Limb (tissue), 2 donors: ENCODE measurements at regions not wholly inside any gene's neighbourhood (a gene's known extent, or its start where the extent isn't known, plus 50 kb on each side); places are given as distances from the start of the nearest gene placed in this dataset.
"Not testable (repeated sequence)": the region's sequence is repeated elsewhere in the genome, so short reads cannot be mapped to it uniquely, and the experiment has no call there.

Experiments
- DNase-seq, 2 donors: peaks; one replicate each; pipeline ENCODE4 v3.0.0-alpha.2; 2016; ENCODE audit errors: extremely low spot score in 2 of 2

DNA sequence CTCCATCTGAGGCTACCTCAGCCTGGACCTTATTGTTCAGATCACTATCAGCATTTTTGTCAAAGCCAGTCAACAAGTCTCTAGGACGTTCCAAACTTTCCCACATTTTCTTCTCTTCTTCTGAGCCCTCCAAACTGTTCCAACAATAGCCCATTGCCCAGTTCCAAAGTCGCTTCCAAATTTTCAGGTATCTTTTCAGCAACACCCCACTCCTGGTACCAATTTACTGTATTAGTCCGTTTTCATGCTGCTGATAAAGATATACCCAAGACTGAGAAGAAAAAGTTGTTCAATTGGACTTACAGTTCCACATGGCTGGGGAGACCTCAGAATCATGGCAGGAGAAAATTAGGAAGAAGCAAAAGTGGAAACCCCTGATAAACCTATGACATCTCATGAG, 495.3 kb upstream of the NCAM2 start:
- not testable (repeated sequence) for DNase-seq

DNA sequence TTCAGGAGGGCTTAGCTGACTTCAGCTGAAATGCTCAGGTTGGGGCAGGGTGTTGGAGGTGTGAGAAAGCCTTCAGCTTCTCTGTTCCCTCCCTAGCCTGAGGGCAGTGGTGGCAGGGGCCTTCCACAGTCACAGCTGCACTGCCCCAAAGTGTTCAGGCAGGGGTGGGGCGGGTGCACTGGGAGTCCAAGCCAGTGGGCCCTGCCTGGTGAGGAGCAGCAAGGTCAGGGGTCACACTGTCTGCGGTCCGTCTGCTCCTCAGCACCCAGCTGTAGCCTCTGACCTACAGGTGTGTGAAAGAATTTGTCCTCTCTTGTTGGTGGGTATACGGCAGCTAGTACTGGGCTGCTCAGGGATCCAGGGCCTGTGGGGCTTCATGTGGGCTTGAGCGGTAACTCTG, 490.4 kb upstream of the NCAM2 start:
- DNase-seq, result no peak

DNA sequence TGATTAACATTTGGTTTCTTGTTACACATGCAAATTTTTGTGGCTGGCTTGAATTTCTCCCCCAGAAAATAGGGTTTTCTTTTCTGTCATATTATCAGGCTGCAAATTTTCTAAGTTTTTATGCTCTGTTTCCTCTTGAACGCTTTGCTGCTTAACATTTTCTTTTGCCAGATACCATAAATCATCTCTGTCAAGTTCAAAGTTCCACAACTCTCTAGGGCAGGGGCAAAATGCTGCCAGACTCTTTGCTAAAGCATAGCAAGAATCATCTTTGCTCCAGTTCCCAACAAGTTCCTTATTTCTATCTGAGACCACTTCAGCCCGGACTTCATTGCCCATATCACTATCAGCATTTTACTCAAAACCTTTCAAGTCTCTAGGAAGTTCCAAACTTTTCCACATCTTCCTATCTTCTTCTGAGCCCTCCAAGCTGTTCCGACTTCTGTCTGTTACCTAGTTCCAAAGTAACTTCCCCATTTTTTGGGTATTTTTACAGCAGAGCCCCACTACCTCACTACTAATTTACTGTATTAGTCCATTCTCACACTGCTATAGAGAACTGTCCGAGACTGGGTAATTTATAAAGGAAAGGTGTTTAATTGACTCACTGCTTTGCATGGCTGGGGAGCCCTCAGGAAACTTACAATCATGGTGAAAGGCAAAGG, 486.9 kb upstream of the NCAM2 start:
- no peak for DNase-seq

DNA sequence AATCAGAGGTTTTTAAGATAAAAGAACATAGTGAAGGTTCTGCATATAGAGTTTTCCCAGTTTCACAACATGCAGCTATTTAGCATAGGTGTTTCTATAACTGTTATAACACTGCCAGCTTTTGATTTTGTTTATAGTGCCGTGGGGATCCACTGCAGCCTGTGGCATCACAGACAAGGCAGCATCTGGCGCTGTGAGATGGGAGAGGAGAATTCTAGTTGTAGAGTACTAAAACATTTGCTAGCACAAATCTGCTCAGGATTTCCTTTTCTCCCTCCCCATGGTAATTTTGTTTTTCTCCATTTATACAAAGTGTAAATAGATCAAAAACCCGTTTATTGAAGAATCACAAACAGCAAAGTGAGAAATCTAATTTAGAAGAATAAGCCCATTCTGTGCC, 482.8 kb upstream of the NCAM2 start:
- DNase-seq, result no peak

DNA sequence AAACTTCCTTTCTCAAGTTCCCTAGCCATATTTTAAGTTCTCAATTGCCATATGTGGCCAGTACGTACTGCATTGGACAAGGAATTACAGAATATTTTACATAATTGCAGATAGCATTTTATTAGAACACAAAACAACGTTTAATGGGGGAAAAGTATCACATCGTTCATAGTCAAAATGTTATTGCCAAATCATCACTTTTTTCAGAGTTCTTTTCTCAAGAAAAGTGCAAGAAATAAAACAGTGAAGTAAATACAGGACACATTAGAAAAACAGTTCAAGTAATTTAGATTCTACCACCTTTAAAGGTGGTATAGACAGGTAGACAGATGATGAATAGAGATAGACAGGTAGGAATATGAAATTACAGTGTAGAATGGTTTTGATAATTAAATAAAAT, 479.1 kb upstream of the NCAM2 start:
- no peak for DNase-seq

DNA sequence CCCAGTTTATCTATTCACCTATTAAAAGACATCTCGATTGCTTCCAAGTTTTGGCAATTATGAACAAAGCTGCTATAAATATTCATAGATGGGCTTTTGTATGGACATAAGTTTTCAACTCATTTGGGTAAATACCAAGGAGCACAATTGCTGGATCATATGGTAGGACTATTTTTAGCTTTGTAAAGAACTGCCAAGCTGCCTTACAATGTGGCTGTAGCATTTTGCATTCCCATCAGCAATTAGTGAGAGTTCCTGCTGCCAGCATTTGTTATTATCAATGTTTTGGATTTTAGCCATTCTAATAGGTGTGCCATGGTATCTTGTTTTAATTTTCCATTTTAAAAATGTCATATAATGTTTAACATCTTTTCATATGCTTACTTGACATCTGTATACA, 475.6 kb upstream of the NCAM2 start:
- no peak for DNase-seq

DNA sequence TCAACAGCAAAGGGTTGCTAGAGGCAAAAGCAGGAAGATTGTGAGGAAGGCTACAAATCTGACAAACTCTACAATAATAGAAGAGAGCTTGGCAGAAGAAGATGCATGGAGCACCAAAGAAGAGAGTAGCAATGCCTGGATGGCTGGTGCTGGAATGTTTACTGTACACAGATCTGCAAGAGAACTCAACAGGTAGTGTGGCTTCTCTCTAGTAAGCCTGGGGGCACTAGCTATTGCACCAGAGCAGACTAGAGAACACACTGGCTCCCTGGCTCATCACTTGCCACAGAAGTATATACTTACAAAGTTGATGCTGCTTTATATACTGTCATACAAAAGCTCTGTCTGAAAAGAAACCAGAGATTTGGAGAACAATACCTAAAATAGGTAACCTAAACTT, 475.0 kb upstream of the NCAM2 start:
- no peak for DNase-seq

DNA sequence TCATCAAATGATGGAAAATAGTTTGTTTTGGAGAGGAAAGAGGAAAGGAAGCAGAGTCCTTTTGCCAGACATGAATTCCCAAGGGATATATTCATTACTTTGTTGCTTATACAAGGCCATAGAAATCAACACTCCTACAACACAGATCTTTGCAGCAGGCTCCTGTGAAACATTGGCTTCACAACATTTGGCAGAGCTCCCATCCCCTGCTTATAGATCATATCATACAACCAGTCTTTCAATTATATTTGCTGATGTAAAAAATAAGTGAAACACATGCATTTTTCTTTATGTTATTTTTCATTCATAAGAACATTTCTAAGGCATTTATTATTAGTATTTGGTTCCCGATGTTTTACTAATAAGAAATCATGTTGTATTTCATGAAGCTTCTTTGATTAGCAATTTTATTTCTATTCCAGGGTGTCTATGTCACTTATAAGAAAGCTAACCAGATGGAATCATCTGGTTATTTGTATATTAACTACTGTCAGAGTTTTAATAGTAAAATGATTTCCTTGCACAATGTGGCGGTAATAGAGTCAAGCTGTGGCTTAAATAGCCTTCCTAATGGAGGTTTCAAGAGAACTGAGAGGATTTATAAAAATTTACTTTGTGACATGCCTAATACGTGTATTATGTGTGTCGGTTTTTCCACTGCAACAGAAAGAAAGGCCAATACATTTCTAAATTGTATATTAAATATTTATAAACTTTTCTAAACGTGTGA, 470.3 kb upstream of the NCAM2 start:
- peak in 1 of 2 donors; percentile 30 for DNase-seq

DNA sequence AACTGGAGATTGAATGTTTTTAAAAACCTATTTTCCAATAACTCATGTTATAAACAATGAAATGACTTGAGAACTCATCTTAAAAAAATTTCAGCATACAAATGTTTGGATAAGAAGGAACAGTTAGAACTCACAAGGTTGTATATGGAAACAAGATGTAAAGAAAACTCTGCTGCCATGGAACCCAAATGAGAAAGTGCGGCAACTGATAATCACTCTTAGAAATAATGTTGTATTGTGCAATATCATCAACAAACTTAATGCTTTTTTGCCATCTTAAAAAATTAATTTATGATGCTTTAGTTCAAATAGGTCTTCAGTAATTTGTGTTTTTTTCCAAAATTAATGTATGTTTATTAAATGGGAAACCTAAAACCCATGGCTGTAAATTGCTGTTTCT, 461.1 kb upstream of the NCAM2 start:
- no peak for DNase-seq

DNA sequence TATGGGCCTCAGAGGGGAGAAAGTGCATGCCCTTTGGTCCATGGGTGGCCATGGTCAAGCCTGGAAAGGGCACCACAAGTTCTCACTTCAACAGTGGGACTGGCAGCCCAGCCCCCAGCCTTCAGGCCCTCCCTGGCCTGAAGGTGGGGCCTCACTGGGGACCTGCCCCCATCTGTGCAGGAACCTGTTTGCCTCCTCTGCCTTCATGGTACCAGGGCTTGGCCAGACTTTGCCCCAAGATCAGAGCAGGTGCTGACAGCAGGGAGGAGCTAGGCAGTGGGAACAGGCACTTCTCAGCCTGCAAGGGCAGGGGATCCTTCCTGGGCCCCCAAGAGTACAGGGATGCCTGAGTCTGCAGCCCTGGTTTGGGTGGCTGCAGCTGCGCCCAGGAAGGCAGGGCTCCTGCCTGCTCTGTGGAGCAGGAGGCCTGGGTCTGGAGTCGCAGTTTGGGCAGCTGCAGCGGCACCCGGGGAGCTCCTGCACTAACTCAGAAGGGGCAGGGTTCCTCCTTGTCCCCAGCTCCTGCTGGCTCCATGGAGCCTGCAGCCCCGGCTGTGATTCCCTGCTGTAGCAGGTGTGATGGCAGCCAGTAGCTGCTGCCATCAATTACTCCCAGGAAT, 460.1 kb upstream of the NCAM2 start:
- DNase-seq, result no peak

DNA sequence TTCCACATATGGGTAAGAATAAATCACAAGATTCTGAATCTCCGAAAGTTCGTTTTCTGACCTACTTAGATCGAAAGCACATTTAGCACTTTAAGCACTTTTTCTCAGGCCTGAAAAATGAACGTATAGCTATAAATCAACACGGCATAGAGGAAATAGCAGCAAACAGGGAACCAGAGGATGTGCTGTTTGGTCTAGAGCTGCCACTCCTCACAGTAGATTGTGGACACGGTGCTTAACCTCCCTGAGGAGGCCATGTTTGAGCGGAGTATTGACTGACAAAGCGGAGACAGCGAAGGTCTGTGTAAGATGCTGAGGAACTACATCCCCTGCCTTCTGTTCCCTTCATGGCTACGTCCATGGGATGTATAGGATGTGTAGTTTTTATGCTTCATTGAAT, 452.8 kb upstream of the NCAM2 start:
- no peak for DNase-seq

DNA sequence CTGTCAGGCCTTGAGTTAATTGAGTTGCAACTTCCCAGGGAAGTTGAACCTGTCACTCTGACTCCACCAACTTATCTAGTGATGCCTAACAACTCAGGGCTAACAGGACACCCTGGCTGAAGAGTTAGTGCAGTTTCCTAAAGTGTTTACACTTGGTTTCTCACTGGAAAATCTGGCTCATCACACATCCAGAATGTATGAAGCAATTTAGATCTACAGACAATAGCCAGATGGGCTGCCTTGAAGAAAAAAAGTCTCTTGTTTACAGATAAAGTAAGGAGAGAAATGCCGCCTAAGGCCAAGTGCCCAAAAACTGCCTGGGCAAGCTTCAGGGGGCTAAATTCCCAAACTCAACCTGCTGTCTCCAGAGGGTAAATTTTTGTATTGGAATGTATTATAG, 446.3 kb upstream of the NCAM2 start:
- no peak for DNase-seq

DNA sequence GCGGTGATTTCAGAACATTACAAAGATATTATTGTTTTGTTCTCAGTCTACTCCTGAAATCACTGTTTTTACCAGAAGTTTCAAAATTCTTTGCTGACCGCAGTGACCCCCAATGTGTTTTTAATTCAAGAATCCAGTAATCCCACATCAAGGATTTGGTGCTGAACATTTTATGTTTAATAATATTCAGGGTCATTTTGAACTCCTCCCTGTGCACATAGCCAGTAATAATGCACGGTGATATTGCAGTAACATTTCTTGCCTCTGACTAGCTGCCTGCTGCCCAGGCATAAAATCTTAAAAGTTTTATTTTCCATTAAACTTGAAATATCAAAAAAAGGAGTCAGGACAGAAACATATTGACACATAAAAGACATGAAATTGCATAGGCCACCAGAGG, 443.4 kb upstream of the NCAM2 start:
- DNase-seq, result no peak

DNA sequence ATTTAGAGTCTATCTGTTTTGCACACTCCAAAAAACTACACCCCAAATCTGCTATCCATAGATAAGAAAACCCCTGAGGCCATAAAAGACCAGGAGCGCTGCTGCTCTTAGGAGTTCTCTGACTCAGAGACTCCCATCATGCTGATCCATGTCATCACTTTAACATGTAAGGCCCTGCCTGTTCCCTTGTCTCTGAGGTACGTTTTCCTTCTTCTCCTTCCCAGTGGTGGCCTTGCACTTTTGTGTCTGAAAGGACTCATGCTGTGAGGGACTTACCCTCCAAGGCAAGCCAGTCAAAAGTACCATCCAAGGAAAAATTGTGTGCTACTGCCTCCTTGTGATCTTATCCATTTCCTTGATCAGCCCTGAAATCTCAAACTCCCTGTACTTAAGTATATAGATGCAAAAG, 427.4 kb upstream of the NCAM2 start:
- DNase-seq, result no peak

DNA sequence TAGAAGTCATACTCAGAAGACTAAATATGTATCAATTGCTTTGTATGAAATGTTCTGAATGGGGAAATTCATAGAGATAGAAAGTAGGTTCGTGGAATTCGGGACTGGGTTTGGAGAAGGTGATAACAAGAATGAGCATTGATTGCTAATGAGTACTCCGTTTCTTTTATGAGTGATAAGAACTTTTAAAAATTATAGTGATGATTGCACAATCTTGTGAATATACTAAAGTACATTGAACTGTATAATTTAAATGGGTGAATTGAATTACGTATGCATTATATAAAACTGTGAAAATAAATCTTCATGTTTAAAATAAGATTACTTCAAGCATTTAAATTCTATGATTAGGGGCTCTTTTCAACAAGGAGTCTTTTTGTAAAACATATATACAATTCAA, 425.6 kb upstream of the NCAM2 start:
- DNase-seq, result no peak

DNA sequence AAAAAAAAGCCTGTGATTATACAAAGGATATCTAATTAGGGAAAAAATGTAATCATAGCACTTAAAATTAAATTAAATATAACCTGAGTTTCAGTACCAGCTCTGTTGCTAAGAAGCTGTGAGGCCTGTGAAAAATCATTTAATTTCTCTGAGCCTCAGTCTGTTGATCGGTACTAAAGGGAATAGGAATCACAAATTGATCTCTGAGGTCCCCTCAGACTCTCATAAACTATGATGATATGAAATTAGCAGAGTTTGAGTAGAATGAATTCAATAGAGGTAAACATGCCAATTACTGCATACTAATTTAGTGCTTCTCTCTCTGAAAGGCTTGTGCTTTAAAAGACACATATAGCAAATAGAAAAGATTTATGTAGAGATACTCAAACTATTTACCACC, 416.8 kb upstream of the NCAM2 start:
- DNase-seq, result no peak

DNA sequence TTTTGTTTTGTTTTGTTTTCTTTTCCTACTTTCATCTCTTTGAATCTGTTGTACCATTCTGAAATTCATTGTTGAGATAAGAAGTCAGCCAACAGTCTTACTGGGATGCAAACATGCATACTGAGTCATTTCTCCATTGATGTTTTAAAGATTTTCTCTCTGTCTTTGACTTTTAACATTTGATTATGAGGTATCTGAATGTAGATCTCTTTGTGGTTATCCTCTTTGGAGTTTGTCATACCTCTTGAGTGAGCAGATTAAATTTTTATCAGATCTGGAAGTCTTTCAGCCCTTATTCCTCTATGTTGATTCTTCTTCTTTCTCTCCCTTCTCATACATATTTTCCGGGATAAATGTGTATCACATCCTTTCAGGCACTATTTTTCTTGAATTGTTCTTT, 406.9 kb upstream of the NCAM2 start:
- no peak for DNase-seq

DNA sequence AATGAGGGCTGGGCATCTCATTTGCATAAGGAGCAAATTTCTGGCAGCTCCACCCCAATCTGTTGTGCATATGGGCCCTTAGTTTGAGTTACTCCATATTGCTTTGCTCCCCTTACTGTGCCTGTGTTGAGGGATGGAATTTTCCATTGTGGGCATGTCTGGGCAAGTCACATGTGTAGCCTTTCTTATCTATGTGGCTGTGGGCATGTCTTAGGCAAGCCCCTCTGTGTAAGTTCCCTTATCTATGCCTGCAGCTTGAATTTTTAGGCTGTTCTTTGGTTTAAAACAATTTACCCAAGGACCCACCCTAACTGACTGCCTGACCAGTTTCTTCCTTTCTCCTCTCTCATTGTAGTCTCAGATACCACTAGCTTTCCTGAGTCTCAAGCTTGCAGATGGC, 405.7 kb upstream of the NCAM2 start:
- DNase-seq, result no peak

DNA sequence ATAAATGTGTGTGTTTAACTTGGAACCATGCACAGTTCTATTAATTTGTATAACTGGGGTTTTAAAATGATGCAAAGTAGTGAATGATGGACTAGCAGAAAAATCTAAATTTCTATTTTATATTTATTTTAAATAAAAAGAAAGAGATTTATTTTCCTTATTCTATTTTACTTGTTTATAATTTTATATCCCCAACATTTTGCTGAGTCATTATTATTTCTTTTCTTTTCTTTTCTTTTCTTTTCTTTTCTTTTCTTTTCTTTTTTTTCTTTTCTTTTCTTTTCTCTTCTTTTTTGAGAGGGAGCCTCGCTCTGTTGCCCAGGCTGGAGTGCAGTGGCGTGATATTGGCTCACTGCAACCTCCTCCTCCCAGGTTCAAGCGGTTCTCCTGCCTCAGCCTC, 395.0 kb upstream of the NCAM2 start:
- DNase-seq, result no peak

DNA sequence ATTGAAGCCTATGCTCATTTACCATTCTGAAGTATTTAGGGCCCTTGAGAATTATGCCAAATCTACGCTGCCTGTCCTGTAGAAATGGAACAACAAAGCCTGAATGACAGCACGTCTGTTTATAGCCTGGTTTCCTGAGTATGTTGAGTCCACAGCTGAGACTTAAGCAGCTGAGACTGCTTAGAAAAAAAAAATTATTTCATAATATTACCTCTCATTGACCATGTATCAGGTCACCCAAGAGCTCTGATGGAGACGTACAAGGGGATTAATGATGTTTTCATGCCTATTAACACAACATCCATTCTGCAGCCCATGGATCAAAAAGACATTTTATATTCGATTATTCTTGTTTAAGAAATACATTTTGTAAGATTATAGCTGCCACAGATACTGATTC, 387.2 kb upstream of the NCAM2 start:
- DNase-seq, result no peak

DNA sequence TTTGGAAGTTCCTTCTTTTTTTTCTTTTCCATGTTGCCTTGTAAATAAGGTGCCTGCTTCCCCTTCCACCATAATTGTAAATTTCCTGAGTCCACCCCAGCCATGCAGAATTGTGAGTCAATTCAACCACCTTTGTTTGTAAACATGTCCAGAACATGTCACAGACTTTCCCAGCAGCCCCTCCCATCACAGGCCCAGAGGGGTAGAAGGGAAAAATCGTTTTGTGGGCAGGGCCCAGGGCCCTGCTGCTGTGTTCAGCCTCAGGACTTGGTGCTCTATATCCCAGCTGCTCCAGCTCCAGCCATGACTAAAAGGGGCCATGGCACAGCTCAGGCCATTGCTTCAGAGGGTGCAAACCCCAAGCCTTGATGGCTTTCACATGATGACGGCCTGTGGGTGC, 384.6 kb upstream of the NCAM2 start:
- DNase-seq, result no peak

DNA sequence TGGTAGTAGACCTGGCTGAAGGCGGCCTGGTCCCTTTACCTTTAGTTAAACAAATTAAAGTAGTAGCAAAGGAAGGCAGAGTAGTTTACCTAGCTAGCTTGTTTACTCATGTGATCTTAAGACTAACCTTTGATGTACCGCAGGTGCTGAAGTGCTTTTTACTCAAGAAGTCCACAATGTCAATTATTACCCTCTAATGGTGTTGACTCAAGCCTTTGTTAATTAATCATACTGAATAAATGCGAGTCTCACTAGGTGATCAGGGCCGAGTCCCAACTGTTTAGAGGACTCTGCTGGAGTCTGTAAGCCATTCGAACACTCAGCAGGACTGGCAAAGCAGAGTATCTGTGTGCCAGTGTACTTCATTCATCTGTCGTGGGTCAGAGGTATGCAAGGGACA, 381.1 kb upstream of the NCAM2 start:
- DNase-seq, result no peak

DNA sequence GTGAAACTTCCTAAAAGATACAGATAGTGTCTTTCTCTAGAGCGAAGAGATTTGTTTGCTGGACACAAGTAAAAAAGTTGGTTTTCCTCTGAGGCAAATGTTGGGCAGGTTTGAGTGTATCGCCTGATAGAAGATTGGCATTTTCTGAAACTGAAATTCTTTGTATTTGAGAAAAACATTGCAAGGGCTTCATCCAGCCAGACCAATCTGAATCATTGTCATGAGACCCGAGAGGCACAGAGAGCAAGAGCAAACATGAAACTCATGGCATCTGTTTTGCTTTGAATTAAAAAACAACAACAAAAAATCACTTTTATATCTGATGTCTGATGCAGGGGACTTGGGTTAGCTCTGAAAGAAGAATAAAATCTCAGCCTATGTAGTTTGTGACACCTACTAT, 379.3 kb upstream of the NCAM2 start:
- no peak for DNase-seq
